Nephron progenitor cell (in vitro differentiated cells): ENCODE measurements at regions not wholly inside any gene's neighbourhood (a gene's known extent, or its start where the extent isn't known, plus 50 kb on each side); places are given as distances from the start of the nearest gene placed in this dataset.

Experiments used
- DNase-seq: peaks from one replicate; pipeline ENCODE4 v3.0.0; 2021
- H3K27ac Mint-ChIP-seq: 2 replicates; pipeline ENCODE4 v1.8.0; 2021; ENCODE audit warnings: mild to moderate bottlenecking, moderate library complexity, mixed read lengths
- H3K27me3 Mint-ChIP-seq: 2 replicates; pipeline ENCODE4 v1.8.0; 2021; ENCODE audit warnings: mild to moderate bottlenecking, low read depth, mixed read lengths; ENCODE audit not compliant: poor library complexity
- H3K36me3 Mint-ChIP-seq: 2 replicates; pipeline ENCODE4 v1.8.0; 2021; ENCODE audit warnings: low read depth, mixed read lengths
- H3K4me1 Mint-ChIP-seq: 2 replicates; pipeline ENCODE4 v1.8.0; 2021; ENCODE audit warnings: mixed read lengths
- H3K4me3 Mint-ChIP-seq: 2 replicates; pipeline ENCODE4 v1.8.0; 2021; ENCODE audit warnings: mild to moderate bottlenecking, moderate library complexity, mixed read lengths
- H3K9me3 Mint-ChIP-seq: 2 replicates; pipeline ENCODE4 v1.8.0; 2021; ENCODE audit warnings: mild to moderate bottlenecking, moderate library complexity, mixed read lengths
- TF ChIP-seq, protein P1 (sequence below): fragments of 200-600 bp; sonication (generic); IDR thresholded peaks from 2 replicates; pipeline ENCODE4 v1.5.0; 2021; ENCODE audit warnings: antibody characterized with exemption

- Mint-ChIP-seq H3K27me3 (no peaks in the 10 kb centered on the region), H3K27ac (no peak overlapping the region), H3K36me3 (no peaks in the 10 kb centered on the region), H3K4me3 (no peak overlapping the region), H3K9me3 (peaks cover 5% of the 10 kb centered on the region), H3K4me1 (peaks cover 4% of the 10 kb centered on the region)
- DNase-seq: no peak
- TF ChIP-seq, protein P1, sequence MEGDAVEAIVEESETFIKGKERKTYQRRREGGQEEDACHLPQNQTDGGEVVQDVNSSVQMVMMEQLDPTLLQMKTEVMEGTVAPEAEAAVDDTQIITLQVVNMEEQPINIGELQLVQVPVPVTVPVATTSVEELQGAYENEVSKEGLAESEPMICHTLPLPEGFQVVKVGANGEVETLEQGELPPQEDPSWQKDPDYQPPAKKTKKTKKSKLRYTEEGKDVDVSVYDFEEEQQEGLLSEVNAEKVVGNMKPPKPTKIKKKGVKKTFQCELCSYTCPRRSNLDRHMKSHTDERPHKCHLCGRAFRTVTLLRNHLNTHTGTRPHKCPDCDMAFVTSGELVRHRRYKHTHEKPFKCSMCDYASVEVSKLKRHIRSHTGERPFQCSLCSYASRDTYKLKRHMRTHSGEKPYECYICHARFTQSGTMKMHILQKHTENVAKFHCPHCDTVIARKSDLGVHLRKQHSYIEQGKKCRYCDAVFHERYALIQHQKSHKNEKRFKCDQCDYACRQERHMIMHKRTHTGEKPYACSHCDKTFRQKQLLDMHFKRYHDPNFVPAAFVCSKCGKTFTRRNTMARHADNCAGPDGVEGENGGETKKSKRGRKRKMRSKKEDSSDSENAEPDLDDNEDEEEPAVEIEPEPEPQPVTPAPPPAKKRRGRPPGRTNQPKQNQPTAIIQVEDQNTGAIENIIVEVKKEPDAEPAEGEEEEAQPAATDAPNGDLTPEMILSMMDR: no peak
These were observed 240.3 kb downstream of the DUSP6 start for GRCh38 chr12:89111964-89112363.

DNA sequence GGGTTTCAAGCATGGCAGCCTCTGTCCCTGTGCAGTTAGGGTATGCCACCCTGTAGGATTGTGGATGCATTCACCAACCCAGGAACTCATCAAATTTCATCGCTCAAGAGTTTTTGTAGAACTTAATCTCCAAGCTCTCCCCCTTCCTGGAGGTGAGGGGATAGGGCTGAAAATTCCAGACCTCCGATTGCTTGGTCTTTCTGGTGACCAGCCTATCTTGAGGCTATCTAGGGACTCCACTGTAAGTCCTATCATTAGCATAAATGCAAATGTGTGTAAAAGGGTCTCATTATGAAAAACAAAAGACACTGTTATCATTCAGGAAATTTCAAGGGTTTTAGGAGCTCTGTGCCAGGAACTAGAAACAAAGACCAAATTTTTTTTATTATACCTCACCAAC is 244.0 kb downstream of the DUSP6 start:
- H3K27ac Mint-ChIP-seq: no peak overlapping the region
- H3K4me1 Mint-ChIP-seq: peaks cover 10% of the 10 kb centered on the region
- H3K27me3 Mint-ChIP-seq: no peaks in the 10 kb centered on the region
- no peaks in the 10 kb centered on the region for H3K36me3 Mint-ChIP-seq
- no peak overlapping the region for H3K4me3 Mint-ChIP-seq
- H3K9me3 Mint-ChIP-seq: no peaks in the 10 kb centered on the region
- DNase-seq: no peak
- TF ChIP-seq, protein P1: no peak

GRCh38 chr12:89106950-89107349 is 245.4 kb downstream of the DUSP6 start:
- no peak for DNase-seq
- Mint-ChIP-seq H3K36me3 (no peaks in the 10 kb centered on the region), H3K4me1 (peaks cover 14% of the 10 kb centered on the region), H3K27me3 (no peaks in the 10 kb centered on the region), H3K4me3 (no peak overlapping the region), H3K27ac (no peak overlapping the region), H3K9me3 (no peaks in the 10 kb centered on the region)
- TF ChIP-seq, protein P1: no peak

DNA sequence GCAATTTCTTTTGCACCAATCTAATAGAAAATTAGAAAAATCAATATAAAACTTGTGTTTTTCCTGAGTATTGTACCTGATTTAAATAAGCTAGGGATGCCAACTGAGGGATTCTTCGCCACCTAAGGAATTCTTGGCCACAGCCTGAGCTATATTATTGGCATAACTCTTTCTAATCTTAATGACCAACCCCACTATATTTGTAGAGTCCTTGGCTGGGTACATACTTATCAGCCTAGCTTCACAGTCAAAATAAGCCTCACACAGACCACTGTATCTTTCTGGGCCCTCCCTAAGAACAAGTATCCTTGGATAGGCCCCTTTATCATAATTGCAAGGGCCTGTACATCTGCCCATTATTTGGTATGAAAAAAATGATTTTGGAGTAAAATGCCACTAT is 247.1 kb downstream of the DUSP6 start:
- H3K27ac Mint-ChIP-seq: no peak overlapping the region
- H3K4me1 Mint-ChIP-seq: peaks cover 31% of the 10 kb centered on the region
- H3K4me3 Mint-ChIP-seq: no peak overlapping the region
- no peaks in the 10 kb centered on the region for H3K9me3 Mint-ChIP-seq
- TF ChIP-seq, protein P1: no peak
- DNase-seq: no peak
- H3K27me3 Mint-ChIP-seq: no peaks in the 10 kb centered on the region
- no peaks in the 10 kb centered on the region for H3K36me3 Mint-ChIP-seq

DNA sequence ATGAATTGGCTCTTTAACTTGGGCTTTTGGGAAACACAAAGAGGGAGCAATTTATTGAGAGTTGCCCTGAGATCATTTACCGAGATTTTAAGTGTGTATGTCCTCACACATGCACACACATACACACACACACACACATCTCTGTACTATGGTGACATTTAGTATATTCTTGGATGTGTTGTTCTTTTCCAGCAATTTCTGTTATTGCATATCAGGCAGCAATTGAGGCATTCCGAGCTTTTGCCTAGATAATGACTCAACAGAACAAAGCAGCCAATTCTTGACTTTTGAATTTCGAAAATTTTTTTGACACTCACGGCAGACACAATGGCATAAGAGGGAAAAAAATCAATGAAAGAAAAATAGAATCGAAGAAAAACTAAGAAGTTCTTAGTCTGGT is 248.5 kb downstream of the DUSP6 start:
- Mint-ChIP-seq H3K4me3 (no peak overlapping the region), H3K4me1 (peaks cover 45% of the 10 kb centered on the region), H3K27me3 (no peaks in the 10 kb centered on the region)

DNA sequence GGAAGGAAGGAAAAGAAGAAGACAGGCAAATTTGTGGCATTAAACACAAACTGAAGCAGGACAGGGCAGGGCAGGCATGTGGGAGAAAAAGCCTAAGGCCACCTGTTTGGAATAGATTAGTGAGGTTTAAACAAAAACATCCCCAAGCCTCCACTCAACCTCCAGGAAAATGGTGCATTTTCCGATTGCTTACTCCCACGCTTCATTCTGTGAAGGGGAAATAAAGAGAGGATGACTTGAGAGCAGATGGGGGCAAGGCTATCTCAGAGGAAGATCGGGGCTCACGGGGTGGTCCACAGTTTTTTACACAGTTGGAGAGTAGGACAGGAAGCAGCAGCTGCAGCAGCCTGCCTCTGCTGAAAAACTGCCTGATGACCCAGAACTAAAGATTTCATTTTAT is 250.9 kb downstream of the DUSP6 start:
- Mint-ChIP-seq H3K27me3 (no peaks in the 10 kb centered on the region), H3K4me3 (peak overlapping the region; percentile 8), H3K27ac (no peak overlapping the region), H3K4me1 (peaks cover 57% of the 10 kb centered on the region), H3K36me3 (no peaks in the 10 kb centered on the region), H3K9me3 (no peaks in the 10 kb centered on the region)
- TF ChIP-seq, protein P1: no peak
- peak; percentile 11 for DNase-seq

More for the DNA sequence above, 248.5 kb downstream of the DUSP6 start:
- DNase-seq: no peak
- H3K9me3 Mint-ChIP-seq: no peaks in the 10 kb centered on the region
- TF ChIP-seq, protein P1: no peak
- no peak overlapping the region for H3K27ac Mint-ChIP-seq
- H3K36me3 Mint-ChIP-seq: no peaks in the 10 kb centered on the region
